GM21576 (cell line): ENCODE measurements at regions not wholly inside any gene's neighbourhood (a gene's known extent, or its start where the extent isn't known, plus 50 kb on each side); places are given as distances from the start of the nearest gene placed in this dataset.

Source experiments
- ATAC-seq: cut with Tn5 transposase; IDR thresholded peaks from one replicate; pipeline ENCODE4 v1.9.1; 2021; ENCODE audit warnings: mild to moderate bottlenecking, moderate library complexity; ENCODE audit not compliant: unreplicated experiment

DNA sequence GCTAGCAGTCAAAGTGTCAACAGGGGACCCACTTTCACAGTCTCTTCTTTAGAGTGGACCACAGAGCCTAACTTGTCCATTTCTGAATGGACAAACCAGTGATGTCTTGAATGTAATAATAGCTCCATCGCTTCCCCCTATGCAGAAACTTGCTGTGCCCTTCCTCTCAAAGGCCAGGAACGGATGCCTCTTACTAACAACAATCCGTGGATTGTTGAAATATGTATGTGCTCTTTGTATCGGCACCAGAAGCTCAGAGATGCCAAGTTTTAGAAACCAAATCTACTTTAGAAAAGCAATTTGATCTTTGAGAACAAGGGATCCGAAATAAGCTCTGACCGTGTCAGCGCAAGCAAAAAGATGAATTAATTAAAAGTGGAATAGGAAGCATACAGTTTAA, 259.5 kb upstream of the POU2AF2 start:
- no peak for ATAC-seq

DNA sequence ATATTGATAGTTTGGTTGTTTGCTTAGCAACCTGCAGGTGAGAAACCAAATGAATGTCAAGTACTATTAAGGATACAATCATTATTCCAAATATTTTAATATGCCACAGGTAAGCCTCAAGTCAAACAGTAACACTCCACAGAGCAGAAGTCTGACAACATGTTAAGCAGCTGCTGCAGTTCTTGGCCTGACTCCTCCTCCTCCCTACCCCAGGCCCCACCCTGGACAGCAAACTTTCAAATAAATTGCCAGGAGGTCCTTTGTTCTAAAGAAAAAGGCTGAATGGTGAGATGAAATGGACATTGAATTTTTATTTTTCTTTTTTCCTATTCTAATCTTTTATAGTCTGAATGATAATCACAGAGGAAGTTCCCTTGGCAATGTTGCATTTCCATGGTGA, 260.0 kb upstream of the POU2AF2 start:
- ATAC-seq: no peak

DNA sequence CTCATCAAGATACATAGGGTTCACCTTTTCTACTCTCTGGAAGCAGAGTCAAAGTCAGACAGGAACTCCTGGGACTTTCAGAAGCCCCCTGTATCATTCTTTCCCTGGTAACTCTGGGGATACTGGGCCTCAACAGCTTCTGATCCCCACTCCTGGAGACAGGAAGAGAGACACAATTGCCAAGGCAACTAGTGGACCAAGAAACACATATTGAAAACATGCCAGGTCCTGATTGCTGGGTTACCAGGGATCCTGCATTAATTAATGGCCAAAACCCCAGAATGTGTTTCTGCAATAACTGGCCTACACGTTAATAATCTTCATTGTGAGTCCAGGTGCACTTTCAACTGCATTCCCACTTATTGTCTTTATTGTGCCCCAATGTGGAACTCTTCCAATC, 260.8 kb upstream of the POU2AF2 start:
- no peak for ATAC-seq

DNA sequence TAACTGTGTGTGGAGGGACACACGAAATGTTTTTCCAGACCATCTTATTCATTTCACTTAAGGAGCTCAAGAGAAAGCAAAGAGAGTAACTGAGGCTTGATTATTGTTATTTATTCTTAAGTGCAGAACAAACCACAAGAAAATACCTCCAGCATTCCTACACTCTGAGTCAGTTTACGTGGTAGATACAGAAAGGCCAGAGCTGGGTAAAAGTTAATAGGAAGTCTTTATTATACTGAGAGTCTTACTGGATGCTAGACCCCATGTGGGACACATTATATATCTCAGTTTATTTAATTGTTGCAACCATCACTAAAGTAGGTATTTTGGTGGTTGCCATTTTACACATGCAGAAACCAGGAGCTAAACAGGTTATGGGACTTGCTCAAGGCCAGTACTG, 261.4 kb upstream of the POU2AF2 start:
- ATAC-seq: no peak

DNA sequence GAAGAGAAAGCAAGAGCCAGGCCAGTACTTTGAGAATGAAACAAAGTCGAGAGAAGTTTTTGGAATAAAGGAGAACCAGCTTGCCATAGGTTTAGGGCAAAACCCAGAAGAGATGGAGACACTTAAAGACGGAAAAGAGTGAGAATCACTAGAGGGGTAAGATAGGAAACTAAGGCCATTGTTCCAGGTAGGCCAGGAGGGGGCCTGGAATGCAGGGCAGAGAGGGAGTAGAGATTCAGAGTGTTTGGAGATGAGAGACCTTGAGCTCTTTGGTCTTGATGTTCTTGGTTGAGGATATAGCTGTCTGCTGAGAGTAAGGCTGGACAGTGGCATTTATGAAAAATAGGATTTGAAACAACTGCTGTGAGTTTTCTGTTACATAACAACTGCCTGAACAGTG, 263.3 kb upstream of the POU2AF2 start:
- no peak for ATAC-seq

DNA sequence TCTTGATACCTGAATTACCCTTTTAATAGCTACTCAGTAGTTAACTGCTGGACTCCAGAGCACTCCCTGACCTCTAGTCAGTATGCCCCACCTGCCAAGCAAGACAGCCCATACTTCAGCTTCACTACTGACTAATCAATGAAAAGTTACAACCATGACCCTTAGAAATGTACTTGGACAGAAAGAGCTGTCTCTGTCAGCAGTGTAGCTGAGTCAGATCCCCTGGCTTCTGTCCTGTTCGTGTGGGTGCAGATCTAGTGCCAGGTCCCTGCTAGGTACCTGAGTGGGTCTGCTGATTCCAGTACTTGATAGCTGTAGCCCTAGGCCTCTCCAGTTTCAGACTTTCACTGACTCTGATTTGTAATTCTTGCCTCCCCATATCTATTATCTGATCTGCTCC, 265.8 kb upstream of the POU2AF2 start:
- no peak for ATAC-seq

DNA sequence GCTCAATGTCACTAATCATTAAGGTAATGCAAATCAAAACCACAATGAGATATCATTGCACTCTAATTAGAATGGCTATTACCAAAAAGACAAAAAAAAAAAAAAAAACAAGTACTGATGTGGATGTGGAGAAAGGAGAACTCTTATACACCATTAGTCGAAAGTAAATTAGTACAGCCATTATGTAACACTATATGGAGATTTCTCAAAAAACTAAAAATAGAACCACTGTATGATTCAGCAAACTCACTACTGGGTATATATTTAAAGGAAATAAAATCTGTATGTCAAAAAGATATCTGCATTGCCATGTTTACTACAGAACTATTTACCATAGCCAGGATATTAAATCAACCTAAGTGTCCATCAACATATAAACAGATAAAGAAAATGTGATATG, 265.4 kb upstream of the ARHGAP20 start:
- no peak for ATAC-seq

DNA sequence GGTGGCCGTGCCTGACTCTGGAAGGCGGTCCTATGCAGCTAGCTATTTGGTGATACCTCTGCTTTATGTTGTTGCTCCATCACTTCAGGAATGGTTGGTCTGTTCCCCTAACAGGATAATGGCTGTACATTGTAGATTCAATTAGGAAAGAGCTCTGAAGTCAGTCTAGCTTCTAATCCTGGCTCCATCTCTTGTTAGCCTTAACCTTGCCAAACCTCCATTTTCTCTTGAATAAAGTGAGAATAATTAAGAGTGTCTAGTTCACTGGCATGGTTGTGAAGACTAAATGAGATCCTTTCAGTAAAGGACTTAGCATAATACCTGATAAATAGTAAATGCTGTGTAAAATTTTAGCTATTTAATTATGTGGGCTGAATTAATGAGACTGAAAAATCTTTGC, 262.5 kb upstream of the ARHGAP20 start:
- no peak for ATAC-seq

DNA sequence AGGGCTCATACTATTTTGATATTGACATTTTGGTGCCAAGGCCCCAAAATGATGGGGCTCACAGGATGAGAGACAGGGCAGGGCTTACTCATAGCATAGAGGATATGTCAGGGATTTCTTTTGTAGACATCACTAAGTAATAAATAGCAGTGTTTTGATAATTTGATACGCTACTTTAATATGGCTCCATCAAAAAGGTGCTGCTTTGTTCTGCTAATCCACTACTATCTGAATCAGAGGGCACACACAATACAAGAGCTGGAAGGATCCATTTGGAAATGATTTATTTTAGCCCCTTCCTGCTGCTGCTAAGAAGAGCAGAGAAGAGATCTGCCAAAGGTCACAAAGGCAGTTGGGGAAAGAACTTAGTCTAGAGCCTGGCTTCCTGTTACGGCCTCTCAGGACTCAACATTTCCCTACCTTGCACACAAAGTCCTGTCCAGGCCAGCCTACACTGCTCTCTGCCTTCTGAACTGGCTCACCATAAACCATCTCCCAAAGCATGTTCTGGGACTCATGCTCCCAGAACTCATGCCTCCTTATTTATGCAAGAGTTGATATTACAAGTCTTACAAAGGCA, 261.3 kb upstream of the ARHGAP20 start:
- ATAC-seq: no peak

DNA sequence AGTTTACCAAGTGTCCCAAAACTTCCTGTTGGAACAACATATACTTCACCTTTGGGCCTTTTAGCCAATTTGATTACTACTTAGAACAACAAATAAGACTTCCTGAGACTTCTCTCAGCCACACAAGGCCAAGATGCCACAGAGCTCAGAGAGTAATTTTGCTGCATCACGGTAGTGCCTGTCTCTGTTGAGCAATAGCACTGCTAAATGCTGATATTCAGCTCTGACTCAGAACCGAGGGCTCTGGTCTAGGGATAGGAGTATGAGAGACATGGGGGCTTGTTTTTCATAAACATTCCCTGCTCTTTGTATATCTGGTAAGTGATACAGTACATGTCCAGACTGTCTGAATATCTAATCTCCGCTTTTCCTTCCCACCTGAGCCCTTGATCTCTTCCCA, 260.4 kb upstream of the ARHGAP20 start:
- no peak for ATAC-seq

DNA sequence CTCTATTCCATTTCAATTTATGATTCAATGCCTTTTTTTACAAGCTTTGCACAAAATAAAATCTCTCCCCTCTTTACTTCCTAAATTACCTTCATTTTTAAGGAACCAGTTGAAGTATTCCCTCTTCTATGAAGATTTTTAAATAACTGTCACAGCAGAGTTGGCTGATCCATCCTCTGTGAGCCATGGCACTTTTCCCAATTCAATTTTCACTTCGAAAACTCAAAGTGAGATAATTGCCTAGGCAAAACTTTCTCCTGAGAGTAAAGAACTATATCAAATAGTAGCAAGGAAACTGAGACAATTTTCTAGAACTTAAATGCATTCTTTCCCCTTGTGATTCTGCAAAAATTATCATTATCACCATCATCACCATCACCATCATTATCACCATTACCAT, 259.9 kb upstream of the ARHGAP20 start:
- no peak for ATAC-seq

DNA sequence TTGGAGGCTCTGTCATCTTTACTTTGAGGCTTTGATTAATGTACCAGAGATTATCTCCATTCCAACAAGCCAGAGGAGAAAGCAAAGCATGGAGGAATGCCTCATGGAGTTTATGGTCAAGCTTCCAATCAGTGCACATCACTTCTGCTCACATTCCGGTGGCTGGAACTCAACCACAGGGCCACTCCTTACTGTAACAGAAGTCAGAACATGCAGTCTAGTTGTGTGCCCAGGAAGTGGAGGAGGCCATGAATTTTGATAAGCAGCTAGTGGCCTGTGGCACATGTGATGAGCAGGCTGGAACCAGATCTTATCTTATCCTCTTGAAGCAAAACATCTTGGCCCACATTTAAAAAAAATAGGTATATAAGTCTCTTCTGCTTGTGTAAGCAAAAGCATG, 258.9 kb upstream of the ARHGAP20 start:
- ATAC-seq: no peak

DNA sequence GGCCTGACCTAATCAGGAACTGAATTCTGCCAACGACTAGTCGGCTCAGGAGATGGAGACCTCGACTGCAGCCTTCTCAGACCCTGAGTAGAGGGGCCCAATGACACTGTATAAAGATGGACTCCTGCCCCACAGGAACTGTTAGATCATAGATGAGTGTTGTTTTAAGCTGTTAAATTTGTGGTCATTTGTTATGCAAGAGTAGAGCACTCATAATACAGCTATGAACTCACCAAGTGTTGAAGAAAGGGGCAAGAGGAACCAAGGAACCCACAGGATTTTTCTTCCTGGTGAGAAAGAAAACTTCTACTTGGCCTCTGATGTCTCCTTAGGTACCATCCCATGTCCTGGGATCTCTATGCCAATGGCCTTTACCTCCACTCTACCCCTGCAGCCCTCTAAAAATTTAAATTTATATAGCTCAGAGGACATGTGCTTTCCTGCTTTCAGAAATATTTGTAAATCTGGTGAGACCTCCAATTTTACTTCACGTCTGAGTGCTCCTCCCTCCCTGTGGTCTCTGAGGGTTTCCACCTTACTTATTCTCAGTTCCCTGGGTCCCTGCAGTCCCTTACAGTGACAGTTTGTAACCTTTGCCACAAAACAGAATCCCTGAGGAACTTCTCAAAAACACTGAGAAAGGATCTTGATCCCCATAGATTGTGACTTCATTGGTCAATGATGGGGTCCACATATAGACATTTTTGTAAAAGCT, 256.3 kb upstream of the ARHGAP20 start:
- ATAC-seq: no peak

DNA sequence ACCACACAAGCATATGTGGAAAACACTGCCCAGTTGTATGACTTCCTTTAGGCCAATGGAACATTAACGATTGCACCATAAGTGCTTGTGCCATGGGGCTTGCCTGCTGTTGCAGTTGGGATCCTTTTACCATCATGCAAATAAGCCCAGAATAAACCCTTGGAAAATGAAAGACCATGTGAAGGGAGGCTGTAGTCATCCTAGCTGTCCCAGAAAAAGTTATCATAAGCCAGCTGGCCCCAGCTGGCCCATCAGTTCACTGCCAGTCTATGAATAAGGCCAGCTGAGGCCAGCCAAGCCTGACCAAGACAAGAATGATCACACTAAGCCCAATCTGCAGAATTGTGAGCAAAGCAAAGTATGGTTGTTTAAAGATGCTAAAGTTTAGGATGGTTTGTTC, 253.9 kb upstream of the ARHGAP20 start:
- ATAC-seq: no peak

DNA sequence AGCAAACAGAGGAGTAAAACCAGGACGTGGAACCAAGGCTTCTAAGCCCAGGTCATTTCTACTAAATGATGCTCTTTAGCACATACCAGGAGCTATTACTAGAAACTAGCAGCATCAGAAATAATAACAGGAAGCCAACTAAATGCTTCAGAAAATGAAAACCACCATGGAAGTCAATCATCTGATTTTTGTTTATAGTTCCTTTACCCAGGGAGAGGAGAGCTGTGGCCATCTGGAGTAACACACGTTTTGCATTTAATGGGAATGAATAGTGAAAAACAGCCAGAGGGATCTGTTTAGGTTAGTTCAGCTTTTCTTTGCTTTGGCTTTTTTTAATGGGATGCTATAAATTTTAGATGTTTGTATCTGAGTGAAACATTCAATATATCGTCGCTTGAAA, 250.7 kb upstream of the ARHGAP20 start:
- ATAC-seq: no peak

DNA sequence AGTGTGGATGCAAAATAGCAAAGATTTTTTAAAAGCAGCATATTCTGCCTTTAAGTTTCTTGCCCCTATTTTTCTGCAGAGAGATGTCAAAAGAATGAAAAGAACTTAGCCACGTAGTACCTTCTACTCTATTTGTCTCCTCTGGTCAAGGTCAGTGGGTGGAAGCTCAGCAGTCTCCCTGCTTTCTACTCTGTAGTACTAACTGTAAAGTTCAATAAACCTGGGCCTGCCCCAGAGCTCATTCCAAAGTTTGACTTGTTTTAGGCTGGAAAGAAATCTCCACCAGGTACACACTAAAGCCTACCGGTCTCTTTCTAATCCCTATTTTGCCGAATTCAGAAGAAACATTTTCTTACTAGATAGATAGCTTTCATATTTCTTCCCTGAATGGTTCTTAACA, 247.9 kb upstream of the ARHGAP20 start:
- no peak for ATAC-seq

DNA sequence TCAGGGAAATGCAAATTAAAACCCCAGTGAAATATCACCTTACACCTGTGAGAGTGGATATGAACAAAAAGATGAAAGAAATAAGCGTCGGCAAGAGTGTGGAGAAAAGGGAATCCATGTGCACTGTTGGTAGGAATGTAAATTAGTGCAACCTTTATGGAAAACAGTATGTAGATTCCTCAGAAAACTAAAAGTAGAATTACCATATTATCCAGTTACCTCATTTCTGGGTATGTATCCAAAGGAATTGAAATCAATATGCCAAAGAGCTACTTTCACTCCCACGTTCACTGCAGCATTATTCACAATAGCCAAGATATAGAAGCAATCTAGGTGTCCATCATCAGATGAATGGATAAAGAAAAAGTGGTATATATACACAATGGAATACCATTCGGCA, 246.0 kb upstream of the ARHGAP20 start:
- ATAC-seq: no peak

DNA sequence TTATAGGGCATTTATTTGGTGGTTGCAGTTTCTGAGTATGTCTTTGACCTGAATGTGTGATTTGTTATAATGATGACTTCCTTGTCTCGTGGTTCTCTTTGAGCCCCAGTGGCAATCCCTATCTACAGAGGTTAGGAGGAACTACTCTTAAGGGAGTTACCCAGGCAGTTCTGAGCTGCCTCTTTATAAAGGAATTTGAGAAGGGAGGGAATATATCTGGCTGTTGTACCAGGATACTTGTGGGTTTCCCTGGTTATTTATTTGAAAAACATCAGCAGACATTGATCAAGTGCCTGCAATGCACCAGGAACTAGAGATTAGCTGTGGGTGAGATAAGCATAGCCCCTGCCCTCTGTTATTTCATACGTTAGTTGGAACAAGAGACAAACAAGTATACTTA, 243.5 kb upstream of the ARHGAP20 start:
- ATAC-seq: no peak

DNA sequence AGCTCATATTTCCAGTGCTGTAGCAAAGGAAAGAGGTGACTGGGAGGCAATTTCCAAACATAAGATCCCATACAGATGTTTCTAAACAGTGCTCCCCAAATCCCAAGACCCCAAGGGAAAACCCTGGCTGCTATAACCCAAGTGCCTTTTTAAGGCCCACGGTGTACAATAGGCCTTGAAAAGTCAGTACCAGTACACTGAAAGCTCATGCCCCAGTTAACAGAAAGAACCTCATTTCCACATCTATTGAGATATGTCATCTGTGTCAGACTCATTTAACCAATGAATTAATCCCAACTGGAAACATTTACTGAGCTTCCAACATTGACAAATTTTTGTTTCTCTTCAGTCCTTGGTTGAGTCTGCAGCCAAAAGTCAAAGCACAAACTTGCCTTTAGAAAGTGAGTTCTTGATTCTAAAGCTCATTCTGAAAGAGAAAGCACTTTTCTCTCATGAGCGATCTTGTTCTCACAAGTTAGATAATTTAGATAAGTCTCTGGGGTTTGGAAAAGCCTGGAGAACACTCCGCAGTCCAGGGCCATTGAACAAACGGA, 239.8 kb upstream of the ARHGAP20 start:
- ATAC-seq: no peak

DNA sequence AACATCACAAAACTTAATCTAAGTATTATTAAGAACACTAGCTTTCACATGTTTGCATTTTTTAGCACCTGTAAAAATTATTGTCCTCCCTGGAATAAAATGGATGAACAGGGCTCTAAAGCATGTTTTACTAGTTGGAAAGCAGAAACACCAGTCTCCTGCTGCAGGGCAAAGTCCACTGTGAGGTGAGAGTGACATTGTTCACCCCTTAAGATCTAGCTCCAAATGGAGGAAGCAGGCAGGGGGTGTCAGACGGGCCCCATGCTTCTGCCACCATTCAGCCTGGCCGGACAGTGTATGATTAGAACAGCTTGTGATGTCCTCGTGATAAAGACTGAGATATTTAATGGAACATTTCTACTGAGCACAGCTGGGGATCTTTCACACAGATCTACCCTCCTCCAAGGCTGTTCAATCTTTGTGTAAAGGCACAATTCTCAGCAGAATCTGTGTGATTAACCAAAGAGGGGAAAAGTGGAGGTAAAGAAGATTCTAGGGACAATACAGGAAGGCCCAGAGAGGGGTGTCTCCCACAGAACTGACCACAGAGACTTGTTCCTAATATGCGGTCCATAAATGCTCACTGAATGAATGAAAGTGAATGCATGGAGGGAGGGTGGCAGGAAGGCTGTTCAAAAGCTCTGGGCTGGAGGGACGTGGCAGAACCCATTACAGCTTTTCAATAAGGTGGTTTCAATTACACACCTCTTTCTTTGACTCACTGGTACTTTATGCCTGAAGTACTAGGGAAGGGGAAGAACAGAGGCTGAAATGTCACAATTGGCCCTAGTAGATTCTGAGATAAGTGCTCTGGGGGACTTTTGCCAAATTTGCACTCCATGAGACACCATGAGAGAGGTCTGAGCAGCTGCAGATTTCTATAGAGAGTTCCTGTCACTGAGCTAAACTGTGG, 239.1 kb upstream of the ARHGAP20 start:
- no peak for ATAC-seq

DNA sequence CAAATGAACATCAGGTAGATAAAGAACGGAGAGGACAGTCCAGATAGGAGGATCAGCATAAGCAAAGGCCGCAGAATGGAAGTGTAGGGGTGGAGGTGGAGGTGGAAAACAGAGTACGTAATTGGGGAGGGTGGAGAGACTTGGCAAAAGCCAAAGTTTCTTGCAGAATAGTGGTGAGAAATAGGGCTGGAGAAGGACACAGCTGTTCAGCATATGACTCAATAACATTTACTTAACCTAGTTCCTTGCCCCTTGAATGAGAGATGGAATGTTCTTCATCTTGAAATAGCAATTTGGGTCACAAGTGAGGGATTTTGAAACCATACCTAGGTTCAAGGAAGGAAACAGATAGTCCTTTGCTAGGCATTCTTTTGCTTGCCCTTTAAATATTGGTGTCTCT, 235.9 kb upstream of the ARHGAP20 start:
- ATAC-seq: no peak

DNA sequence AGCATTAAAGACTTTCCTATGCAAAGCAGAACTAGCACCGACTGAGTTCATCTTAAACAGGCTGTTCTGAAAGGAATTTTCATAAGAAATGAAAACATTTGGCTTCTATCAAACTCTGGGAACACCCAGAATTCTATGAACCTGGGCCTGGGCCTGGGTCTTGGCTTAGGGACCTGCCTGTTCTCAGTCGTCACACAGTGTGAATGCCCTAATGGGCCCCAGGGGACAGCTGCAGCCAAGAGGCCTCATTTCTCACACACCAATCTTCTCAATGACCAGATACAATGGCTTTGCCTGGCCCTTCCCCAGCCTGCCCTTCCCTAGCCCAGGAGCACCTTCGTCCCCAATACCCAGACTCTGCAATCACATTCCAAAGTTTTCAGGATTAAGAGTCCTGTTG, 234.9 kb upstream of the ARHGAP20 start:
- no peak for ATAC-seq
